Astrocyte (in vitro differentiated cells and primary cell): ENCODE measurements at regions not wholly inside any gene's neighbourhood (a gene's known extent, or its start where the extent isn't known, plus 50 kb on each side); places are given as distances from the start of the nearest gene placed in this dataset.

Experiments used
- DNase-seq: peaks from one replicate; pipeline ENCODE4 v3.0.0-alpha.2; 2010; ENCODE audit warnings: low read depth
- FAIRE-seq: peaks from 2 replicates; lab custom pipeline; 2011; peaks lifted over from hg19 to GRCh38; lab: Jason Lieb, UNC
- H2AFZ ChIP-seq: 2 replicates; pipeline ENCODE4 v1.6.0; 2012; ENCODE audit warnings: low read depth, low read length, inconsistent platforms
- H3K27ac ChIP-seq: 2 replicates; pipeline ENCODE4 v1.5.1; 2011; ENCODE audit warnings: low read depth, low read length, inconsistent platforms
- H3K27me3 ChIP-seq: 2 replicates; pipeline ENCODE4 v1.6.0; 2011; ENCODE audit warnings: low read length, inconsistent platforms; ENCODE audit not compliant: insufficient read depth
- H3K36me3 ChIP-seq: 2 replicates; pipeline ENCODE4 v1.5.1; 2011; ENCODE audit warnings: low read length, inconsistent platforms; ENCODE audit not compliant: insufficient read depth
- H3K4me1 ChIP-seq: 2 replicates; pipeline ENCODE4 v1.5.1; 2011; ENCODE audit warnings: low read length, inconsistent platforms; ENCODE audit not compliant: insufficient read depth
- H3K4me2 ChIP-seq: 2 replicates; pipeline ENCODE4 v1.6.0; 2012; ENCODE audit warnings: low read length, inconsistent platforms
- H3K4me3 ChIP-seq: 2 replicates; pipeline ENCODE4 v1.5.1; 2011; ENCODE audit warnings: low read depth, mild to moderate bottlenecking, low read length, inconsistent platforms; ENCODE audit not compliant: insufficient read depth
- H3K79me2 ChIP-seq: 2 replicates; pipeline ENCODE4 v1.6.0; 2012; ENCODE audit warnings: mild to moderate bottlenecking, low read length, inconsistent platforms; ENCODE audit not compliant: insufficient read depth
- H3K9ac ChIP-seq: 2 replicates; pipeline ENCODE4 v1.6.0; 2012; ENCODE audit warnings: mild to moderate bottlenecking, low read length, inconsistent platforms
- H3K9me3 ChIP-seq: 2 replicates; pipeline ENCODE4 v1.5.1; 2012; ENCODE audit warnings: low read depth, mild to moderate bottlenecking, low read length, inconsistent platforms; ENCODE audit not compliant: insufficient read depth
- H4K20me1 ChIP-seq: 2 replicates; pipeline ENCODE4 v1.6.0; 2012; ENCODE audit warnings: low read length, inconsistent platforms; ENCODE audit not compliant: insufficient read depth
- H3K27ac Mint-ChIP-seq: one replicate; pipeline ENCODE4 v1.8.0; 2021; ENCODE audit warnings: mild to moderate bottlenecking, mixed read lengths; ENCODE audit not compliant: unreplicated experiment
- H3K27me3 Mint-ChIP-seq: one replicate; pipeline ENCODE4 v1.8.0; 2021; ENCODE audit warnings: low read depth, mixed read lengths; ENCODE audit not compliant: unreplicated experiment
- H3K36me3 Mint-ChIP-seq: one replicate; pipeline ENCODE4 v1.8.0; 2021; ENCODE audit warnings: low read depth, mixed read lengths; ENCODE audit not compliant: unreplicated experiment
- H3K4me1 Mint-ChIP-seq: one replicate; pipeline ENCODE4 v1.8.0; 2021; ENCODE audit warnings: low read depth, mixed read lengths; ENCODE audit not compliant: unreplicated experiment
- H3K4me3 Mint-ChIP-seq: one replicate; pipeline ENCODE4 v1.8.0; 2021; ENCODE audit warnings: mild to moderate bottlenecking, moderate library complexity, mixed read lengths; ENCODE audit not compliant: unreplicated experiment
- H3K9me3 Mint-ChIP-seq: one replicate; pipeline ENCODE4 v1.8.0; 2021; ENCODE audit warnings: mild to moderate bottlenecking, mixed read lengths; ENCODE audit not compliant: unreplicated experiment
- CTCF ChIP-seq: IDR thresholded peaks from 2 replicates; pipeline ENCODE4 v1.5.1; 2011; ENCODE audit warnings: low read depth, mild to moderate bottlenecking, inconsistent platforms, low read length, moderate library complexity; ENCODE audit not compliant: insufficient read depth
- EZH2 ChIP-seq: IDR thresholded peaks from 2 replicates; pipeline ENCODE4 v1.6.1; 2012; ENCODE audit warnings: mild to moderate bottlenecking, low read length, inconsistent platforms; ENCODE audit not compliant: insufficient read depth

GRCh38 chr9:117587263-117587662 is 116.9 kb upstream of the TLR4 start:
- Histone ChIP-seq H3K4me3 (no peak overlapping the region), H3K79me2 (no peaks in the 10 kb centered on the region), H3K9me3 (no peaks in the 10 kb centered on the region), H3K4me2 (no peak overlapping the region), H2AFZ (no peak overlapping the region), H3K27ac (no peak overlapping the region), H3K9ac (no peak overlapping the region), H3K36me3 (no peaks in the 10 kb centered on the region), H4K20me1 (no peaks in the 10 kb centered on the region), H3K4me1 (no peaks in the 10 kb centered on the region), H3K27me3 (no peaks in the 10 kb centered on the region)
- FAIRE-seq (no peak), DNase-seq (no peak)
- Mint-ChIP-seq H3K36me3 (no peaks in the 10 kb centered on the region), H3K9me3 (no peaks in the 10 kb centered on the region), H3K4me1 (no peaks in the 10 kb centered on the region), H3K4me3 (no peak overlapping the region), H3K27me3 (no peaks in the 10 kb centered on the region), H3K27ac (no peak overlapping the region)
- no peak for TF ChIP-seq CTCF
- no peak for TF ChIP-seq EZH2

GRCh38 chr9:117574099-117574498 is 130.1 kb upstream of the TLR4 start:
- no peak overlapping the region for H3K4me3 ChIP-seq
- no peaks in the 10 kb centered on the region for H3K79me2 ChIP-seq
- Mint-ChIP-seq H3K9me3 (no peaks in the 10 kb centered on the region), H3K4me1 (no peaks in the 10 kb centered on the region), H3K4me3 (no peak overlapping the region), H3K27me3 (no peaks in the 10 kb centered on the region), H3K36me3 (no peaks in the 10 kb centered on the region), H3K27ac (no peak overlapping the region)
- no peak overlapping the region for H2AFZ ChIP-seq
- TF ChIP-seq CTCF (no peak), EZH2 (no peak)
- no peaks in the 10 kb centered on the region for H3K9me3 ChIP-seq
- H4K20me1 ChIP-seq = no peaks in the 10 kb centered on the region
- no peak for DNase-seq
- no peak for FAIRE-seq
- H3K27ac ChIP-seq = no peak overlapping the region
- no peaks in the 10 kb centered on the region for H3K4me1 ChIP-seq
- no peak overlapping the region for H3K9ac ChIP-seq
- no peaks in the 10 kb centered on the region for H3K36me3 ChIP-seq
- H3K4me2 ChIP-seq = no peak overlapping the region
- no peaks in the 10 kb centered on the region for H3K27me3 ChIP-seq

- FAIRE-seq (no peak), DNase-seq (no peak)
- Histone ChIP-seq H3K27me3 (no peaks in the 10 kb centered on the region), H4K20me1 (no peaks in the 10 kb centered on the region), H3K4me1 (no peaks in the 10 kb centered on the region), H3K9me3 (no peaks in the 10 kb centered on the region), H3K27ac (no peak overlapping the region), H3K4me2 (no peak overlapping the region), H3K79me2 (no peaks in the 10 kb centered on the region), H3K9ac (no peak overlapping the region), H3K36me3 (no peaks in the 10 kb centered on the region), H2AFZ (no peak overlapping the region), H3K4me3 (no peak overlapping the region)
- TF ChIP-seq CTCF = no peak
- no peak for TF ChIP-seq EZH2
- H3K27me3 Mint-ChIP-seq = no peaks in the 10 kb centered on the region
- no peak overlapping the region for H3K4me3 Mint-ChIP-seq
- no peaks in the 10 kb centered on the region for H3K4me1 Mint-ChIP-seq
- no peaks in the 10 kb centered on the region for H3K9me3 Mint-ChIP-seq
- H3K27ac Mint-ChIP-seq = no peak overlapping the region
- H3K36me3 Mint-ChIP-seq = no peaks in the 10 kb centered on the region
These were observed 139.4 kb upstream of the TLR4 start for GRCh38 chr9:117564839-117565238.
